ENCODE measurements at regions not wholly inside any gene's neighbourhood (a gene's known extent, or its start where the extent isn't known, plus 50 kb on each side); places are given as distances from the start of the nearest gene placed in this dataset.

DNA sequence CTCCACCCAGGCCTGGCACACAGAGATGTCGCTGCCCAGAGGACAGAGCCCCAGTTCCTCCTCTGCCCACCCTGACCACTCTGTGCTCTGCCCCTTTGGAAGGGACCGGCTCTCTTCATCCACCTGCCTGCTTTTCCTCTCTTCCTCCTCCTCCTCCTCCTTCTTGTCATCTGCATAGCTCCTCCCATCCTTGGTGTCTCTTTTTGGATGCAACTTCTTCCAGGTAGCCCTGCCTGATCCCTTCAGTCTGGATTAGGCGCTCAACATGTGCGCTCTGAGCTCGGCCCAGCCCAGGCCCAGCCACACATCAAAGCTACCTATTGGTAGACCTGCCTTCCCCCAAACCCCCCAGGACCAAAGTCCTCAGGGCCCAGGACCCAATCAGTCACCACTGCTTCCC is 52.6 kb upstream of the RXRA start:
- Histone ChIP-seq H3K4me2 (ENCODE audit: insufficient read depth, low read length) (no peak overlapping the region), H3K36me3 (ENCODE audit: control insufficient read depth in 2 of 2, extremely low read depth in 1 of 2, insufficient read depth in 2 of 2, low read length in 2 of 2) (no peaks in the 10 kb centered on the region), H3K4me1 (ENCODE audit: control insufficient read depth, extremely low read depth, insufficient read depth, low read length) (no peaks in the 10 kb centered on the region), H3K4me3 (replicated peaks in 1 of 3; ENCODE audit: insufficient read depth in 1 of 3, low read depth in 1 of 3, low read length in 3 of 3) (no peak overlapping the region), H3K9me1 (replicated peaks; ENCODE audit: control insufficient read depth, extremely low read depth, insufficient read depth, low read length) (no peaks in the 10 kb centered on the region), H2AFZ (ENCODE audit: low read depth, low read length) (no peak overlapping the region), H3K27ac (ENCODE audit: insufficient read depth, low read depth, low read length) (no peak overlapping the region), H3K27me3 (ENCODE audit: control insufficient read depth in 2 of 2, insufficient read depth in 2 of 2, low read length in 2 of 2) (no peaks in the 10 kb centered on the region), H3K9me3 (replicated peaks; ENCODE audit: control insufficient read depth, insufficient read depth, low read length) (no peaks in the 10 kb centered on the region), H4K20me1 (replicated peaks; ENCODE audit: control insufficient read depth, extremely low read depth, insufficient read depth, low read length) (no peaks in the 10 kb centered on the region), H3K79me2 (ENCODE audit: control insufficient read depth, insufficient read depth, low read length) (no peaks in the 10 kb centered on the region), H3K9ac (replicated peaks; ENCODE audit: extremely low read depth, insufficient read depth, low read length) (no peak overlapping the region)
- FAIRE-seq (no peak), DNase-seq (ENCODE audit: low read depth, low spot score) (no peak)
- intact Hi-C loops (cut with micrococcal nuclease) (no loop called here), dilution Hi-C loops (cut with MboI; ENCODE audit: extremely low pct_ligation_motif_present, low sequenced_read_pairs) (no loop called here)
- no TSS peak for BruUV-seq (replicated peaks)
- CTCF ChIA-PET: interaction anchor here (0.9 to 1.2 kb wide), 2 partner anchors 9 to 170 kb away, joined by 4 to 5 read pairs; no protein-coding TSS in a partner anchor
- TF ChIP-seq MYC (IDR thresholded peaks at IDR 0.05; ENCODE audit: low read depth, low read length): no peak
- TF ChIP-seq, protein P1, sequence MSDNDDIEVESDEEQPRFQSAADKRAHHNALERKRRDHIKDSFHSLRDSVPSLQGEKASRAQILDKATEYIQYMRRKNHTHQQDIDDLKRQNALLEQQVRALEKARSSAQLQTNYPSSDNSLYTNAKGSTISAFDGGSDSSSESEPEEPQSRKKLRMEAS (IDR thresholded peaks at IDR 0.05; ENCODE audit: insufficient read depth, insufficient read length): no peak
- TF ChIP-seq JUN (IDR thresholded peaks at IDR 0.05; ENCODE audit: borderline replicate concordance, insufficient read depth, insufficient read length, low read depth): no peak
- TF ChIP-seq EZH2 (IDR thresholded peaks at IDR 0.05; ENCODE audit: borderline replicate concordance, low read depth, low read length, severe bottlenecking): no peak
- TF ChIP-seq, protein P2, sequence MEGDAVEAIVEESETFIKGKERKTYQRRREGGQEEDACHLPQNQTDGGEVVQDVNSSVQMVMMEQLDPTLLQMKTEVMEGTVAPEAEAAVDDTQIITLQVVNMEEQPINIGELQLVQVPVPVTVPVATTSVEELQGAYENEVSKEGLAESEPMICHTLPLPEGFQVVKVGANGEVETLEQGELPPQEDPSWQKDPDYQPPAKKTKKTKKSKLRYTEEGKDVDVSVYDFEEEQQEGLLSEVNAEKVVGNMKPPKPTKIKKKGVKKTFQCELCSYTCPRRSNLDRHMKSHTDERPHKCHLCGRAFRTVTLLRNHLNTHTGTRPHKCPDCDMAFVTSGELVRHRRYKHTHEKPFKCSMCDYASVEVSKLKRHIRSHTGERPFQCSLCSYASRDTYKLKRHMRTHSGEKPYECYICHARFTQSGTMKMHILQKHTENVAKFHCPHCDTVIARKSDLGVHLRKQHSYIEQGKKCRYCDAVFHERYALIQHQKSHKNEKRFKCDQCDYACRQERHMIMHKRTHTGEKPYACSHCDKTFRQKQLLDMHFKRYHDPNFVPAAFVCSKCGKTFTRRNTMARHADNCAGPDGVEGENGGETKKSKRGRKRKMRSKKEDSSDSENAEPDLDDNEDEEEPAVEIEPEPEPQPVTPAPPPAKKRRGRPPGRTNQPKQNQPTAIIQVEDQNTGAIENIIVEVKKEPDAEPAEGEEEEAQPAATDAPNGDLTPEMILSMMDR (IDR thresholded peaks at IDR 0.05; ENCODE audit: extremely low read depth in 1 of 2, insufficient read depth in 1 of 2, low read depth in 1 of 2, low read length in 2 of 2): no peak
- no peak for TF ChIP-seq FOS (IDR thresholded peaks at IDR 0.05; ENCODE audit: borderline replicate concordance, insufficient read depth, low read length)
- no peak for TF ChIP-seq POLR2AphosphoS5 (IDR thresholded peaks at IDR 0.05; ENCODE audit: insufficient read depth, low read depth, low read length)
- POLR2A ChIA-PET: no interaction called here

Measured in endothelial cell of umbilical vein (primary cell).